GM21526 (cell line): ENCODE measurements at regions not wholly inside any gene's neighbourhood (a gene's known extent, or its start where the extent isn't known, plus 50 kb on each side); places are given as distances from the start of the nearest gene placed in this dataset.

Experiments
- ATAC-seq: cut with Tn5 transposase; IDR thresholded peaks from one replicate; pipeline ENCODE4 v1.9.1; 2021; ENCODE audit warnings: moderate library complexity; ENCODE audit not compliant: unreplicated experiment, low FRiP score

DNA sequence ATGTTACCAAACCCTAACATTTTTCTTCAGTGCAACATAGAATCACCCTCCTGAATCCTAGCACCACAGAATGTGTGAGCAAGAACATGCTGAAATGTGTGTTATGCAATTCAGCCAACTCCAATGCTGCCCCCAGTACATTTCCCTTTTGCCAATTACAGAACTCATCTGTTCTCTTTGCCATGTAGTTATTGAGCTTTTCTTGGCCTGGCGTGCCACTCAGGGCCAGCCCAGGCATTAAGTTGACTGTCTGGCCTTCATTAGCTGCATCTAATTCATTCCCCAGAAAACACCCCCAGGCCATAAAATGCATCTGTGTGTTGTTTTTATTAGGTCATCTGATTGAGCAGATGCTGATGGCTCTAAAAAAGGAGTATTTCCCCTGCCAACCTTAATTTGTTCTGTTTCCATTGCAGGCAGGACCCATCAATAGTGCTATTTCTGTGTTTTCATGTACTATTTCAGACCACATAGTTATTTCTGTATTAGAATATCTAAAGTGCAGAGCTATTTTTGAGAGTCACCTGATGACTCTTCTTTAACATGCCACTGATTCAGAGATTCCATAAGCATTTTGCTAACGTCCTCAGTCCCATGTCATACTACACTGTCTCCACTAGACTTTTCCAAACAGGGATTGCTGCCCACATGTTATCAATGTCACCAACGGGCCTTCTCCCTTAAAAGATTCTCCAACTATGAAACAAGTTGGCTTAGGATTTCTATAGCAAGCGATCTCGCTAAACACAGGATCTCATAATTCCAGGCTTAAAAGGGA, 969.7 kb downstream of the CDH11 start:
- ATAC-seq = no peak

DNA sequence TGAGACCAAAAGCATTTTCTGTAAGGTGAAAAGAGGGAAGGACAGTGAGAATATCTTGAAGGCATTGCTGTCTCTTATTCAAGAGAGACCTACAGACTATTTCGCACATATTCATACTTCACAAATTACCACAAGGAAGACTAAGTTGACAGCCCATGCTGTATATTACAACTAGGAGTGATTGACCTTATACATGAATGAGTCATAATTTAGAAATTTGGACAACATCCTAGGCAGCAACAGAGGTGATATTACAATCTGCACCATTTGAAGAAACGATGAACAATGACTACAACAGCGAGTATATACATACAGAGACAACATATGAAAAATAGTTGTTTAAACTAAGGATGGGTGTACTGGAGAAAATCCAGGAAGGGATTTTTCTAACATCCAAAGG, 971.7 kb downstream of the CDH11 start:
- ATAC-seq = no peak

GRCh38 chr16:64149756-64150155, 972.1 kb downstream of the CDH11 start:
- no peak for ATAC-seq

- no peak for ATAC-seq
Observed at GRCh38 chr16:64148356-64148755, 973.5 kb downstream of the CDH11 start.

GRCh38 chr16:64147941-64148340, 973.9 kb downstream of the CDH11 start:
- ATAC-seq = no peak

- ATAC-seq = no peak
Observed at GRCh38 chr16:64144617-64145016, 977.2 kb downstream of the CDH11 start.

GRCh38 chr16:64138621-64139020, 983.2 kb downstream of the CDH11 start:
- no peak for ATAC-seq

DNA sequence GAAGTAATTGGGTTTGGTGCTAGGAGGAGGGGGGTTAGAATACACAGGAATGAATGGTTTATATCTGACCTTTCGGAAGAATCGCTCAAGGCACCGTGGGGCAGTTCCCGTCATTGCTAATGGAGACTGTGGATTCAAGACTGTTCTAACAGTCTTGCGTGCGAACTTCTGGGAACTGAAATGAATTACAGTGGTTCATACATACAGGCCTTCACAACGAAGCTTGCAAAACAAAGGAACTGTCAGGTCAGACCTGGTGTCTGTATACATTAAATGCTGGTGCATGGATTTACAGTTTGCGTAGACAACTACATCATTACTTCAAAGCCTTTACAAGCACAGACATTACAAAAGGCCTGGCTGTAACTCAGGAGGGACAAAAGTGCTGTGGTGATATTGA, 983.9 kb downstream of the CDH11 start:
- no peak for ATAC-seq

DNA sequence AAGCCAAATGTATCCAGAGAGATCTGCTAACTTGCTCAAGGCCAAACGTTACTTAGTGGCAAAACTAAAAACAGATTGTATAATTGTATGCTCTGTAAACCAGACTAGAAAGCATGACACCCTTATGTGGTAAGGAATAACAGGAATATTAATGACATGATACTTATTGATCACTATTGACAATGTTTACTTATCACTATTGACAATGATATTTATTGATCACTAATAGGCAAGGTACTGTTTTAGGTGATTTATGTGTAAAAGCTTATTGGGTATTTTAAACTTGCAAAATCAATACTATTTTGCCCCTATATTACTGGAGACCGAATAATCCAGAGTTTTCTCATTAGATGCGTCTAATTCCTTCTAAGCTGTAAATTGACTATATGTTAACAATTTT, 985.1 kb downstream of the CDH11 start:
- no peak for ATAC-seq

DNA sequence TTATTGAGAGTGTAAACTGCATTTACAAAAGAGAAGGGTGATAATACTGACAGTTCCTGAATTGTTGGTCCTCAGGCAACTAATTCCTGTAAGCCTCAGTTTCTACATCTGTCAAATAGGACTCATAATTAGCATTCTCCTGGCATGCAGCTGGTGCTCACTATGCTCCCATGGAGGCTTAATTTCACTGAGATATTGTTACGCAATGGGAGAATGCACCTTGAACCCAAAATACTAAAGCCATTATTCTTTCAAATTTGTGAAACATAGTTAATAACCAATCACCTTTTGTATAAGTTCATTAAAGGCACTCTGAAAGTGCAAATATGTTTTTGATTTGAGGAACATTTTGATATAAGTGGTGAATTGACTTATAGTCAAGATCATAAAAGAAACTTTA, 985.5 kb downstream of the CDH11 start:
- ATAC-seq = no peak

GRCh38 chr16:64133366-64133765, 988.5 kb downstream of the CDH11 start:
- no peak for ATAC-seq

DNA sequence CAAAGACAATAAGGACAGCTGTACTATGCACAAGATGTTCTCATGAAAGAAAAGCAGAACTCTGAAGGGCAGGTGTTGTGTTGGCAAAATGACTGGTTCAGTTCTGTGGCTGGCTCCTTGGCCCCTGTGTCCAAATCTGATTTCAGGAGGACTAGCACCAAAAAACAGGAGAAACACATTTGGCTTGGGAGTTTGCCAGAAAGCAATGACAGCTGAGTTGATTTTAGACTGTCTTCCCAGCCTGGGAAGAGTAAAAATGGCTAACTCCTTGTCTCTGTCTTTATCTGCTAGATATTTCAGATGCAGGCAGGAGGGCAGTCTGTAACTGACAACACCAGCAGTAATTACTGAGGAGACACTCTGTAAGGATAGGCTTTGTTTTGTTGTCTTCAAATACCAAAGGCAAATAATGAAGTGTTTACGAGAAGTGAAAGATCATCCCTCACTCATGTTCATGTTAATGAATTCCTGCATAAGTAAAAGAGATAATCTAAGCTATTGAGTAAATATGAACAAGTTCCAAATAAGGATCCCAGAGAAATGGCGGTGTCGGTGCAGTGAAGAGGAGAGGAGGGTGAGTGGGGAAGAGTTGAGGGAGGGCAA, 989.0 kb downstream of the CDH11 start:
- ATAC-seq = no peak

DNA sequence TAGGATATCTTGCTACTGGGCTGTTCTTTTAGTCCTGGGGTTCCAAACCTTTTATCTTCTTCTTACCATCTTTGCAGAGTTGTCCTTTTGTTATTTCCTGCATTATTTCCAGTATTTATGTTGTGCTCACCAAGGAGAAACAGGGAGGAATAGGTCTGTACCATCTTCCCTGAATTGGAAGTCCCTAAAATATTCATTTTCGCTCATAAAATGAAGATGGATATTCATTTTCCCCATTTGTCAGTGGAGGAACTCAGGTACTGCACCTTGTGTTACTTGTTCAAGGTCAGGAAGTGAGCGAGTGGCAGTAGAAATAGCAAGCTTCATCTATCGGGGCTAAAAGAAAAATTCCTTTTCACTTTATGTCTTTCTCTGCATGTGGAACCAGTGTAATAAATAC, 989.7 kb downstream of the CDH11 start:
- no peak for ATAC-seq

GRCh38 chr16:64131423-64131822, 990.4 kb downstream of the CDH11 start:
- ATAC-seq = no peak

DNA sequence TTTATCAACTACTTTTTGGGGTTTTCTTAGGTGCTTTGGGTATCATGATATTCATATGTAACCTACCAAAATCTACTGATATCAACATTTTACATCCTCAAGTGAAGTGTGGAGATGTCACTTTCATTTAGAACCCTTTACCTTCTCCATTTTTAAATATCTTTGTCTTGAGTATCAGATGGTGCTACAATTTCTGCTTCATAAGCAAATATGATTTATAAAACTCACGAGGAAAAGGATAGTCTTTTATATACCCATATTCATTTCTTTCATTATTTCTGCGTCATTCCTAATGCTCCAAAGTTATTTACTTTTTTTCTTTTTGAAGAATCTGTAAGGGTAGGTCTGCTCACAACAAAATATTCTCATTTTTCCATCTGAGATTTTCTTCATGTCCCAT, 991.7 kb downstream of the CDH11 start:
- ATAC-seq = no peak

GRCh38 chr16:64122177-64122576, 999.7 kb downstream of the CDH11 start:
- no peak for ATAC-seq

- no peak for ATAC-seq
Observed at GRCh38 chr16:64121473-64121872, 1000.4 kb downstream of the CDH11 start.

DNA sequence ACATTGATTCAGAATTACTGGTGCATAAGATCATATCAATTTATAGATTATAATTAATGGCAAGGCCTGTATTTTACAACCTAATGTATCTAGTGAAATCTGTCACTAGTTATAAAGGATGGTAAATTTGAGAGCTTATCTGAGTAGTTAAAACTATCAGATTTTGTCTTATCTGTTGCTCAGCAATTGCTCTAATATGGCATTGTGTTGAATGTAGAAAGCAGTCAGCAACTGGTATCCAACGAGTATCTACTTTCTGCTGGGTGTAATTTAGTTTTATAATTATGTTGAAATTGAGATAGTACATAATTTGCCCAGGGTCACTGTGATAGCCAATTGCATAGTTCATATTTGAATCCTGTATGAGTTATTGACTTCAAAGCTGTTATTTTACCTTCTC, 1005.7 kb downstream of the CDH11 start:
- no peak for ATAC-seq

GRCh38 chr16:64109241-64109640, 1012.6 kb downstream of the CDH11 start:
- no peak for ATAC-seq

GRCh38 chr16:64102654-64103053, 1019.2 kb downstream of the CDH11 start:
- no peak for ATAC-seq

DNA sequence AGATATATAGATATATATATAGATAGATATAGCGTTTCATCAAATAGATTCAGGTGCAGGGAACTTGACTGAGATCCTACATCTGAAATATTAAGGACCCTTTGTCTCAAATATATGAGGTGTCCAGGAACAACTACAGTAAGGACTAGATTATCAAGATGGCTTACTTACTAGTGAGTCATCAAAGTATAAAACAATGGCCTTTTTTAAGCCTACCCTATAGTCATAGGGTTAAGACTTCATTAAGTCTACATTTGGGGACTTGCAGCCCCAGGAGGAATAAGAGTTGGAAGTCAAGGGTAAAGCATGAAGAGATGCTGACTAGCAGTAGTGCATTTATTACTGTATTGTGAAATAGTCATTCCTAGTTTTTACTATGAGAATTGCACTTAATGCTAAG, 1023.4 kb downstream of the CDH11 start:
- ATAC-seq = no peak

- ATAC-seq = no peak
Observed at GRCh38 chr16:64096689-64097088, 1025.2 kb downstream of the CDH11 start.
